HG03097 (cell line): ENCODE measurements at regions not wholly inside any gene's neighbourhood (a gene's known extent, or its start where the extent isn't known, plus 50 kb on each side); places are given as distances from the start of the nearest gene placed in this dataset.

Experiments
- ATAC-seq: cut with Tn5 transposase; IDR thresholded peaks from one replicate; pipeline ENCODE4 v1.9.1; 2021; ENCODE audit not compliant: unreplicated experiment, low FRiP score

GRCh38 chr14:36465178-36465577 lies 54.9 kb downstream of the NKX2-1 start:
- no peak for ATAC-seq

- no peak for ATAC-seq
Measured at GRCh38 chr14:36462890-36463289, 57.1 kb downstream of the NKX2-1 start.

DNA sequence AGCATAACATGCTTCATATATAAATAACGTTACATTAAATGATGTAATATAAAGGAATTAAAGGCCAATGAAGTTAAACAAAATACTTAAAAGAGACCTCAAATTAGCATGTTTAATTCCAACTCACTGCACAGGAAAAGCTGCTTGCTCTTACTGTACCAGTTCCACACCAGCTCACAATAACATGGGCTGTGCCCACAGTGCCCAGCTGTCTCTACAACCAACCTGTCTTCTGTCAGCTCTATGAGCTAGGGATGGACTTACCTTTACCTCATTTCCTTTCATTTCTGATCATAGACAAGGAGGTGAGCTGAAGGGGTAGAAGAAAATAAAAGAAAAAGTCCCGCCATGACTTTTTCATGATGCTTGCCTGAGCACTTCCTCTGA lies 64.8 kb downstream of the NKX2-1 start:
- ATAC-seq: no peak

DNA sequence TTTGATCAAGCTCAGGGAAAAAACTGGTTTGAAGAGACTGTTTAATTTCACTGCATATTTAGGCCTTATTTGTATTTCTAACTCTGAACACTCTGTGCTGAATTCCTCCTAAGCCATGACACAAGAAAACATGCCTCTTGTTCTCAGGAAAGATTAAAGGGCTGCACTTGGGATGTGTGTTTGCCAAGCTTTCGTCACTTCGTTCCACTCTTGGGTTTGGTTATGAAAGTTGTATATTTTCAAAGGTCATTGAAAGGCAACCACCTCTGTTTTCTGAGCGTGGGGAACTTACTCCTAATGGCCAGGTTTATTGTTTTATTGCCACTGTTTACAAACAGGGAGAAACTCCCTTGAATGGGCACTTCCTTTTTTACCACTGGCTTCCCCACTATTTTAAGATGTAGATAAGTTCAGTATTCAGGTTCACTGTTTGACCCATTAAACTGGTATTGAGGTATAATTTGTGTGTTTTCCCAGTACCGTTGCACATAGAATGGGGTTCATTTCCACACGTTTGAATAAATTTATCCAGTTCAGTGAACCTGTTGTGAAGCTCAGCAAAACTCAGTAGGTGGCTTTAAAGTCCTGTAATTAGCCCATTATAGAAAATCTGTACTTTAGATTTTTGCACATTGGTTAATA lies 65.3 kb downstream of the NKX2-1 start:
- no peak for ATAC-seq

- ATAC-seq: no peak
Measured at GRCh38 chr14:36452860-36453259, 67.2 kb downstream of the NKX2-1 start.

DNA sequence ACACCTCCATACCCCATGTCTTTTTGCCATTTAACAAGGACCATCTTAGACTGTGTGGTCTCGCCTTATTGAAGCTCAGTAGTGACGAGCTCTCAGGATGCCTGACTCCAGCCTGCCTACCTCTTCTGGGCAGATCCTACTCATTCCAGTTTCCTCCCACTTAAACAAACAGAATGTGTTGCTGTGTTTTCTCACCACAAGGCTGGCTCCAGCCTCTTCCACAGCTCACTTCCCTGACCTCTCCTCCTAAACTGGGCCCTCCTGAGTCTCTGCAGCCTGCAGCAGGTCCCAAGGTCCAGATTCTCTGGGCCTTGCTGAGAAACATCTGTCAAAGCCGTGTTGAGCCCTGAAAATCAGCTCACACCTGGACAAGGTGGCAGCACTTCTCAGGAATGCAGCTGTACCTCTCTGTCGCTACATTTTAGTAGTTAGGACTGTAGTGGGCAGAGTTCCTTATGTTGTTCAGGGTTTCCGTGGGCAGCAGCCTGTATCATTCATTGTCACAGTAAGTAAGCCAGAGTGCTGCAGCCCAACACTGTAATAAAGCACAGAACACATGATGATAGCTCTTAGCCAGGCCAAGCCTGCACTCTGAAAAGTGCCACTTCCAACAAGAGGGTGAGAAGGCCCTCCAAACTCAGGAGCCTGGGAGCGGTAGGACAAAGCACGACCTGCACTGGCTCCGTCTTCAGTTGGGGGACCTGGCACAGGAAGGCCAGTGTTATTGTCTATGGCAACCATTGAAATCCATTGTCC lies 68.5 kb downstream of the NKX2-1 start:
- no peak for ATAC-seq

DNA sequence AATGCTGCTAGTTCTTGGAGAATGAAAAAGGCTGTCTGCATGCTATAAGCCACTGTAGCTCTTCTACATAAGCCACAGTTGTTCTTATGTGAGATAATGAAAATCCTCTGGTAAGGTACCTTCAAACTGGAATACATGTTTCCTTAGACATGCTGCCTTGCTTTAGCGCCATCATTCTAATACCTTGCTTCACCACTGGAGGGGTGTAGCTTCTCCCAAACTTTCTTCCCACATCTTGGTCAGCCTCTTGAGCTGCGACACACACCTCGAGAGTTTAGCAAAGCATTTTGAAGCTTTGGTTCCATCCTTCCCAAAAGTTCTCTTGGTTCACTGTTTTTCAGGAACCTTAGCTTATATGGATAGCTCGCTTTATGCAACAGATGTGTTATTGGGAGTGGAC lies 69.5 kb downstream of the NKX2-1 start:
- ATAC-seq: no peak

GRCh38 chr14:36449903-36450302 lies 70.1 kb downstream of the NKX2-1 start:
- no peak for ATAC-seq

- ATAC-seq: no peak
Measured at GRCh38 chr14:36443374-36443773, 76.7 kb downstream of the NKX2-1 start.

- ATAC-seq: no peak
Measured at GRCh38 chr14:36442824-36443241, 77.2 kb downstream of the NKX2-1 start.

GRCh38 chr14:36441283-36441682 lies 78.7 kb downstream of the NKX2-1 start:
- ATAC-seq: no peak

DNA sequence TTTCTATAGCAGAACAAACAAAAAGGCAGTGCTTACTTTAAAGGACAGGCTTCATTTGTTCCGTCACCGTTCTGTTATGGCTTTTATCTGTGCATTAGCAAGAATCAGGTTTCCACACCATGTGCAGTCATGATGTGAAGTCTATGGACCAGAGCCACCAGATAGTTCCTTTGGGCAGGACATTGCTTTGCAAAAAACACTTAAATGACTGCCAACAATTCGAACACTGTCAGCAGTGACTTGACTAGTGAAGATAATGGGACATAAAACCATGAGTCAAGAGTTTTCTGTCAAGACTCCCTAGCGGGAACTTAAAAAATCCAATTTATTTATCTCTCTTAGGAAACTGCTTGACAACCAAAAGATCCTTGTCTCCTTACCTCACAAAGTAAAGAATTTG lies 80.3 kb downstream of the NKX2-1 start:
- ATAC-seq: no peak

- no peak for ATAC-seq
Measured at GRCh38 chr14:36438883-36439282, 81.1 kb downstream of the NKX2-1 start.

GRCh38 chr14:36430662-36431084 lies 89.4 kb downstream of the NKX2-1 start:
- no peak for ATAC-seq

- no peak for ATAC-seq
Measured at GRCh38 chr14:36430169-36430568, 89.9 kb downstream of the NKX2-1 start.

DNA sequence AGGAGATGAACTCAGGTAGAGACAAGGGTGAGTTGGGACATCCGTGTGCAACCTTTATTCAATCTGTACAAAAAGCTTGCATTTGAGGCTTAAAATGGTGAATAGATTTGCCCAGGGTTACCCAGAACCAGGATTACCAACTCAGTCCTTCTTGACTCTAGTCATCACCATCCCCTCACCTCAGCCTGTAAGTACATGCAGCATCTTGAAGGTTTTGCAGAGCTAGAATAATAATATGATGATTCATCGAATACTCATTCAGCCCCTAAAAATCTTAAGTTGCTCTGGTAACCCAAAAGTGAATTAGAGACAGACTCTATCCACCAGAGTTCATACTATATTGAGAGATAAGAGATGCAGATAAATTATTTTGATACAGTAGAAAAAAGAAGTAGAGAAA lies 90.3 kb downstream of the NKX2-1 start:
- ATAC-seq: no peak

DNA sequence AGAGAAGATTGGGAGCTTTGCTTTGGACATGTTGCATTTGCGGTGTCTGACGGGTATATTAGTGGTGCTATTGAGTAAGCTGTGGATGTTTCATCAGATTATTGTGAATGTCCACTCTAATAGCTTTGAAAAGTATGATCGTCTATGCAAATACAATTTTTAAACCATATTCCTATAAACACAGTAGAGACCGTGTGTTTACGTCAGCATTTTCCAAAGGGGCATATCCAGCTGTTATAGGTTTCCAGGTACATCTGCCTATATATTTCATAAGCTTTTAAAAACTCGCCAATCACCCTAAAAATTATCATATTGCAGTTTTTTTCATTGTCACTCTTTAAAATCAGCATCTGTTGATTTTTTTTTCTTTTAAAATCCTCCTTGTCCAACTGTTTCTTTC lies 91.7 kb downstream of the NKX2-1 start:
- no peak for ATAC-seq

DNA sequence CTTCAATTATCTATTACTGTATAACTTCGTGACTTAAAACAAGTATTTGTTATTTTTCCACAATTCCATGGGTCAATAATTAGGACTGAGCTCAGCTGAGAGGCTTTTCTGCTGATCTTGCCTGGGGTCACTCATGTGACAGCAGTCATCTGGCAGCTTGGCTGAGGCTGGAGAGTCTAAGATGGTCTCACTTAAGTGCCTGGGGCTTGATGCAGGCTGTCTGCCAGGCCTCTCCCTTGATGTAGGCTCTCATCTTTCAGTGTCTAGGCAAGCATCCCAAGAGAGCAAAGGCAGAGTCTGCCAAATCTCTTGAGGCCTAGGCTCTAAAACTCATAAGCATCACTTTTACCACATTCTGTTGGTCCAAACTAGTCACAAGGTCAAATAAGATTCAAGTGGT lies 93.2 kb downstream of the NKX2-1 start:
- no peak for ATAC-seq

DNA sequence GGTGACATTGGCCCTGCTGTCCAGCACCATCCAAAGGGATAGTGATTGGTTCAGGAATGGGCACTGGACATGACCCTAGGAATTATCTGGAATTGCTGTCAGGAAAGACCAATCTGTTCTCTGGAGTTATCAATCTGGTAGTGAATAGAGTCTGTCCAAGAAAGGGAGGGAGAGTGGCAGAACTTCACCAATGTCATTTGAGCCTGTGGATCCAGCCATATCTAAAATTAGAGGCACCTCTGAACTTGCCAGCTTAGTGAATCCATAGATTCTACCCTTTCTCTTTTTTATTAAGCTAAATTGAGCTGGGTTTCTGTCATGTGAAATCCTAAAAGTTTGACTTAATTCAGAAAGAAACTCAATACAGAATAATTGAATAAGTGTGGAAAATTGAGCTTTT lies 93.9 kb downstream of the NKX2-1 start:
- no peak for ATAC-seq

DNA sequence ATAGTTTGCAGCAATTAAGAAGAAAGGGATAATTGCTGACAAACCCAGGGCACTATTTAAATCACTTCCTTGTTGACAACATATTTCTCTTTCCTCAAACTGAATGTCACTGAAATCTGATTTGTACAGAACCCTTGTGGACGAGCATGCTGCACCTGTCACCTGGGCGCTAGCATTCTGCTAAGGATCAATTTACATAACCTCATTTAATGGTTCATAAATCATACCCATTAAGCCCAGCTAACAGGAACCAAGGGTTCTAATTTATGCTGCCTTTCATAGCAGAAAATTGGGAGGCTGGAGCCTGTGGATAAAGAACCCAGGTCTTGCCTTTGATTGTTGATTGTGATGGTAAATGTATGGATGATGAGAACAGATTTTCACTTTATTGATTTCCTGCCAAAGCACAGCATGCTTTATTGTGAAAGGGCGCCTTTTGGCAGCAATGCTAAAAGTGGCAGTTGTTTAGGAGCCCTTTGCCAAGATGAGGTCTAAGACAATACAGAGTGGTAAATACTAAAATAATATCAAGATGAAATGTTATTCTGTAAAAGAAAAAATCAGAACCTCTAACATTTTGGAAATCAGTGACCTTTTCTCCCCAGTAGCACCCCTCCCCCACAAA lies 95.4 kb downstream of the NKX2-1 start:
- no peak for ATAC-seq

DNA sequence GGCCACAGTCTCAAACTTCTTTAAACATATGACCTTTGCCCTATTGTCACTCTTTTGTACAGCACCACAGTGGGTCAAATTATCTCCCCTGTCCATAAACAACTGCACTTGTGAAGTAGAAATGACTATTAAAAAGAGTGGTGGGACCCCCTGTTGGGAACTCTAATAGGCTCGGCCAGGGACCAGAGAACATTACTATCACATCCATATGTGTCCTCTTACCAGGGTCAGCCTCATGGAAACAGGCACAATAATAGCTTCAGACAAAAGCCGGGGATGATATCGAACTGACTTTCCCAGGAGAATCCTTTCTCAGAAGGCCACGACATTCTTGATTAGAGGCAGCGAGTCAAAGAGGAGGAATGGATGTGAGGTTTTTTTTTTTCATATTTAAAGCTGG lies 96.6 kb downstream of the NKX2-1 start:
- no peak for ATAC-seq

DNA sequence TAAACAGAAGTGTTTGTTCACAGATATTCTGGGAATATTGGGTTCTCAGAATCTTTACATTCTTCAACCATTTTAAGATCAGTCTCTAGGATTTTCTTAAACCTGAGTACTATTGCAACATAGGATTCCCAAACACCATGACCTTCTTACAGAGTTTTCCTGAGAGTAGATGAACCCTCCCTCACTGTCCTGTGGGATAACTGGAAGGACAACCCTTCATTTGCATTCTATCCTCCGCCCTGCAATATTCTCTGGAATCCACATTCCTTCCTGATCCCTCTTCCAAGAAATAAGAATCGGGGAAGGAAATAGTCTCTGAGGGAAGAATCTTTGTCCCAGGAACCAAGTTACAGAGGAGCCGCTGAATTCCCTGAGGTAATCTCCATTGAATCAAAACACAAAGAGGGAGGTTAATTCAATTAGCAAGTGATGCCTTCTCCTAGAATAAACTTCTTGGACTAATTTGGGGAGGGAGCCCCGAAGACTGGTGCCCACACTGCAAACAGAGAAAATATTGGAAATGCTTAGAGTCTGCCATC lies 99.8 kb upstream of the MBIP start:
- no peak for ATAC-seq
